ENCODE measurements at regions not wholly inside any gene's neighbourhood (a gene's known extent, or its start where the extent isn't known, plus 50 kb on each side); places are given as distances from the start of the nearest gene placed in this dataset.
"Not testable (repeated sequence)": the region's sequence is repeated elsewhere in the genome, so short reads cannot be mapped to it uniquely, and the experiment has no call there.

- not testable (repeated sequence) for DNase-seq (ENCODE audit: low spot score); ATAC-seq
Measured at GRCh38 chr14:19109887-19110286, 142.7 kb downstream of the POTEM start.

DNA sequence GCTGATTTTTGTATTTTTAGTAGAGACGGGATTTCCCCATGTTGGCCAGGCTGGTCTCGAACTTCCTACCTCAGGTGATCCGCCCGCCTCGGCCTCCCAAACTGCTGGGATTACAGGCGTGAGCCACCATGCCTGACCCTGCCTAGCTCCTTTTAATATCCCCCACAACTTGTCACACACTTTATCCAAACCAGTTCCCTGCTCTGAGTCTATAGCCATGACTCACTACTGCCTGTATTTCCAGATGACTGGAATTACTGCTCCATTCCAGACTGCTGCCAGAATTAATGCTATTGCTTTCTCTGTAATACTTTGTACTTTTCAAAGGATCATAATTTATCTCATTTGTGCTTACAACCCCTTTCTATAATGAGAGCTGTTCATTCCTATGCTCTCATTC, 153.1 kb downstream of the POTEM start:
- ATAC-seq; DNase-seq (ENCODE audit: low spot score): not testable (repeated sequence)

- not testable (repeated sequence) for DNase-seq (ENCODE audit: low spot score); ATAC-seq
Measured at GRCh38 chr14:19126269-19127051, 159.2 kb downstream of the POTEM start.

GRCh38 chr14:19127664-19128435, 160.6 kb downstream of the POTEM start:
- not testable (repeated sequence) for ATAC-seq; DNase-seq (ENCODE audit: low spot score)

DNA sequence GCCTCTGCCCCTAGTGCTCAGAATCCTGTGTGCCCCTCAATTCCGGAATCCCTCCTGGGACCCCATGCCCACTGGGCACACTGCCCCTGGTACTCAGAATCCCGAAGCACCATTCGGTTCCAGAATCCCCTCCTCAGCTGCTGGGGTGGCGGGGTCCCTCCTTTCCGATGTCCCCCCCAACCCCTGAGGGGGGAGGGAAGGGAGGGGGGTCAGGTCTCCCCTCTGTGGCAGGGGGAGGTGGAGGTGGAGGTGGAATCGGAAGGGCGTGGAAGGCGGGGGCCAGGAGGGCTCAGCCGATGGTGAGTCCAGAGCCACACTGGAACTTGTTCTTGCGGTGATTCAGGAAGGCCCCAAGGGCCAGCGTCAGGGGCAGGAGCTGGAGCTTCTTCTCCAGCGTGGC, 164.3 kb downstream of the POTEM start:
- DNase-seq (ENCODE audit: low spot score); ATAC-seq: not testable (repeated sequence)

DNA sequence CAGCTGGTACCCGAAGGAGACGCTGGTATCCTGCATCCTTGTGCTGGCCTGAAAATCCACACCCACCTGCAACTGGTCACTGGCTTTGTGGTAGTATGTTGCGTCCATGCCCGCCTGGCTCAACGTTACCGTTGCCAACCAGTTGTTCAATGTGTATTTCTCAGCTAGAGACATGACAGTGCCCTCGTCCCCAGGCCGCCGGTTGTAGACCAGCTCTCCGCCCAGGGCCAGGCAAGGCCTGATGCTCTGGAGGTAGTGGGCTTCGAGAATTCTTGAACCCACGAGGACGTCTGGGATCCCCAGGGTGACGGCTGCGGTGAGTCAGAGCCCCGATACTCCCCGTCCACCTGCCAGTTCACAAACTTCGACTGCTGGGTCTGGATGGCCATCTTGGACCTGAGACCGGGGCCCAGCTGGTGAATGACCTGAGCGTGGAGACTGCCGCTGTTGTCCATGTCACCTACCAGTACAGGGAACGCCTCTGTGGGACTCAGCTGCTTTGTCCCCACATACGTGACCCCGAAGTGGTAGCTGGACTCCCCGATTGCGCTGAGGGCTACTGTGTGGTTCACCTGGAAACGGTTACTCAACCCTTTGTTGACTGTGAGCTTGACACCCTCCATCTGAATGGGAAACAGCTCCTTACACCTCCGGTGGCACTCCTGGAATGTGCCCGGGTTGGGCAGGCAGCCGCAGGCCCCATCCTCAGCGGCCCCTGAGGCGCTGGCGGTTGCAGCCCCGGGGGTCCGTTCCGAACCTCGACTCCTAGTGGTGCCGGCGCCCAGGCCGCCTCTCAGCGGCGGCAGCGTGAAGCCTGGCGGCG, 165.0 kb downstream of the POTEM start:
- ATAC-seq; DNase-seq (ENCODE audit: low spot score): not testable (repeated sequence)

DNA sequence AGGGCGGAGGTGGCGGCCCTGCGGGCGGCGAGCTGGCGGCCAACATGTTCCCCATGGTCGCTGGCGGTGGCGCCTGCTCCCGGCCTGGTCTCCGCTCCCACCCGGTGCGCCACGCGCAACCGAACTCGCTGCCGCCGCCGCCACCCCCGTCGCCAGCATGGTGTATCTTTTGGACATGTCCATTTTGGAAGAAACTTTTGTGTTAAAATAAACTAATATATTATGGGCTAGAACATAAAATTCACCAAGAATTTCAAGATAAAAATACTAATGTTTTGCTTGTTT, 165.5 kb downstream of the POTEM start:
- DNase-seq (ENCODE audit: low spot score); ATAC-seq: not testable (repeated sequence)

DNA sequence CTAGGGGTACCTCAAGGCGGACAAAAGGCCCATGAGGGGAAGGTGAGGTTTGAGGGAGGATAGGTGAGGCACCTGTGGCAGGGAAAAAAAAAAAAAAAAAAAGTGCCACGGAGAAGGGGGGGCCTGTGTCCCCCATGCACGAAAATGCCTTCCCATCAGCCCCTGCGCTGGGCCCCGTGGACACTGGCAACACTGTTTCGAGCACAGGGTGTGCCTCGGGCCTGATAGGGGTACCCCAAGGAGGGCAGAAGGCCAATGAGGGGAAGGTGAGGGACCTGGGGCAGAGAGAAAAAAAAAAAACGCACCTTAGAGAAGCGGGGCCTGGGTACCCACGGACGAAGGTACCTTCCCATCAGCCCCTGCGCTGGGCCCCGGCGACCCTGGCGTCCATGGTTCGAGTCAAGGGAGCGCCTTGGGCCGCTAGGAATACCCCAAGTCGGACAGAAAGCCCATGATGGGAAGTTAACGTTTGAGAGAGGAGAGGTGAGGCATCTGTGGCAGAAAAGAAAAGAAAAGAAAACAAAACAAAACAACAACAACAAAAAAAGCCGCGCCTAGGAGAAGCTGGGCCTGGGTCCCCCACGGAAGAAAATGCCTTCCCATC, 190.0 kb downstream of the POTEM start:
- not testable (repeated sequence) for DNase-seq (ENCODE audit: low spot score); ATAC-seq

GRCh38 chr14:19158012-19158411, 190.8 kb downstream of the POTEM start:
- ATAC-seq; DNase-seq (ENCODE audit: low spot score): not testable (repeated sequence)

- ATAC-seq; DNase-seq (ENCODE audit: low spot score): not testable (repeated sequence)
Measured at GRCh38 chr14:19158588-19158987, 191.4 kb downstream of the POTEM start.

GRCh38 chr14:19159003-19159625, 191.9 kb downstream of the POTEM start:
- not testable (repeated sequence) for DNase-seq (ENCODE audit: low spot score); ATAC-seq

GRCh38 chr14:19160379-19160778, 193.1 kb downstream of the POTEM start:
- ATAC-seq: not testable (repeated sequence)

GRCh38 chr14:19161251-19162033, 194.2 kb downstream of the POTEM start:
- not testable (repeated sequence) for ATAC-seq
- peak; percentile 51 for DNase-seq (ENCODE audit: low spot score)

More at GRCh38 chr14:19160379-19160778, 193.1 kb downstream of the POTEM start:
- not testable (repeated sequence) for DNase-seq (ENCODE audit: low spot score)

DNA sequence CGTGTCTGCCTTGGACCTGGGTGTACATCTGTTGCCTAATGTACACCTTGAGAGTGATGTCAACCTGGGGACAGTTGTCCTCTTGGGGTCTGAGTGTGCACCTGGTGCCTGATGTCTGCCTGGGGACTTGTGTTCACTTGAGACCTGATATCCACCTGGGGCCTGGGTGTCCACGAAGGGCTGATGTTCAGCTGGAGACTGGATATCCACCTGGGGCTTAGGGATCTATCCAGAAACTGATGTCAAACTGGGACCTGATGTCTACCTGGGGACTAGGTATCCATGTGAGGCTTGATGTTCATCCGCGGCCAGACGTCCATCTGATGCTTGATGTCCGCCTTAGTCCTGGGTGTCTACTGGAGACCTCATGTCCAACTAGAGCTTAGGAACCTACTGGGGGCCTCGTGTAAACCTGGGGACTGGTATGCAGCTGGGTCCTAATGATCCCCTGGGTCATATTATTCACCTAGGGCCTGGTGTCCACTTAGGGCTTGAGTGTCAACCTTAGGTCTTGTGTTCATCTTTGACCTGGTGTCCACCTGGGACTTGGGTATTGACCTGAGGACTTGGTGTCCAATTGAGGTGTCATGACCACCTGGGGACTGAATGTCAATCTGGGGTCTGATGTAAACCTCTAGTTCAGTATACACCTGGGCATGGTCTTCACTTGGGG, 194.9 kb downstream of the POTEM start:
- peak; percentile 41 for DNase-seq (ENCODE audit: low spot score)
- not testable (repeated sequence) for ATAC-seq

GRCh38 chr14:19162920-19163319, 195.7 kb downstream of the POTEM start:
- DNase-seq (ENCODE audit: low spot score); ATAC-seq: not testable (repeated sequence)

GRCh38 chr14:19163891-19164290, 196.7 kb downstream of the POTEM start:
- not testable (repeated sequence) for ATAC-seq
- DNase-seq (ENCODE audit: low spot score): peak; percentile 40

DNA sequence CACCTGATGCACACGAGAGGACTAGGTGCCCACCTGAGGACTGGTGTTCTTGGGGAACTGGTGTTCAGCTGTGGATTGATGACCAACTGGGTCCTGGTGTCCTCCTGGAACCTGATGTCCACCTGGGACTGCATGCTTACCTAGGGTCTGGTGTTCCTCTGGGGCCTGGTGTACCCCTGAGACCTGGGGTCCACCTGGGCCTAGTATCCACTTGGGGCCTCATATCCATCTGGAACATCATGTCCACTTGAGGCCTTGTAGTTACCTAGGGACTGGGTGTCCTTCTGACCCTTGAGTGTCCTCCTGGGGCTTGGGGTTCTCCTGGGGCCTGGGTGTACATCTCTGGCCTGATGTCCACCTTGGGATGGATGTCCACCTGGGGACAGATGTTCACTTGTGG, 197.2 kb downstream of the POTEM start:
- ATAC-seq: not testable (repeated sequence)
- peak; percentile 40 for DNase-seq (ENCODE audit: low spot score)

DNA sequence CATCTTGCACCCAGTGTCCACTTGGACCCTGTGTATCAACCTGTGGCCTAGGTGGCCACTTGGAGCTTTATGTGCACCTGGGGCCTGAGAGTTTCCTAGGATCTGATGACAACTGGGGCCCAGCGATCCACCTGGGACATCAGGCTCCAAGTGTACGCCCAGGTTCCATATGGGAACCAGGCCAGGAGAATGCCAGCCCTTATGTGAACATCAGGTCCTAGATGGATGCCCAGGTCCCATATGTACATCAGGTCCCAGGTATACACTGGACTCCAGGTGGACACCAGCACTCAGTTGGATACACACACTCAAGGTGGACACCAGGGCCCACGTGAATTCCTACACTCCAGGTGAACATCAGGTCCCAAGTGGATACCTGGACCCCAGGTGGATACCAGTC, 198.8 kb downstream of the POTEM start:
- DNase-seq (ENCODE audit: low spot score): not testable (repeated sequence)

More for the DNA sequence above, 198.8 kb downstream of the POTEM start:
- ATAC-seq: not testable (repeated sequence)
